ENCODE measurements at regions not wholly inside any gene's neighbourhood (a gene's known extent, or its start where the extent isn't known, plus 50 kb on each side); places are given as distances from the start of the nearest gene placed in this dataset.
"Not testable (repeated sequence)": the region's sequence is repeated elsewhere in the genome, so short reads cannot be mapped to it uniquely, and the experiment has no call there.

DNA sequence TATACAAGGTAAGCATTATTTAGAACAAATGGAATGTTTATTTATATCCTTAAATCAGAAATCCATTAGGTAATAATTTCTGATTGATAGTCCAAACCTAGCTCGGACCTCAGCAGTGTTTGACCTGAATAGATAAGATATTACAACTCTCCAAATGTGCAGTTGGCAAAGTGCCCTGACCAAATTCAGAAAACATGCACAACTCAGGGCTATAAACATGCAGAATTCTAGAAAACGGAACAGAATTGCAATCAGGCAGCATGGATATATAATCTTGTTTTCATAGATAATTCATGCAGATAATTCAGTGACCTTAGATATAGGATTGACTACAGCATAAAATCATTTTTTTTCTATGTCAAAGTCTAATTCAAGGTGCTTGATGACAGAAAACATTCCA, 626.6 kb upstream of the CITED2 start:
- H3K27ac Mint-ChIP-seq = no peak overlapping the region
- intact Hi-C loops (cut with micrococcal nuclease) = no loop called here
- H3K36me3 Mint-ChIP-seq (ENCODE audit: low read depth) = no peaks in the 10 kb centered on the region
- no peak for DNase-seq (ENCODE audit: low spot score)
- no peaks in the 10 kb centered on the region for H3K27me3 Mint-ChIP-seq (ENCODE audit: insufficient read depth)
- H3K4me3 Mint-ChIP-seq = no peak overlapping the region
- H3K4me1 Mint-ChIP-seq (ENCODE audit: low read depth) = no peaks in the 10 kb centered on the region
- H3K9me3 Mint-ChIP-seq = no peaks in the 10 kb centered on the region

DNA sequence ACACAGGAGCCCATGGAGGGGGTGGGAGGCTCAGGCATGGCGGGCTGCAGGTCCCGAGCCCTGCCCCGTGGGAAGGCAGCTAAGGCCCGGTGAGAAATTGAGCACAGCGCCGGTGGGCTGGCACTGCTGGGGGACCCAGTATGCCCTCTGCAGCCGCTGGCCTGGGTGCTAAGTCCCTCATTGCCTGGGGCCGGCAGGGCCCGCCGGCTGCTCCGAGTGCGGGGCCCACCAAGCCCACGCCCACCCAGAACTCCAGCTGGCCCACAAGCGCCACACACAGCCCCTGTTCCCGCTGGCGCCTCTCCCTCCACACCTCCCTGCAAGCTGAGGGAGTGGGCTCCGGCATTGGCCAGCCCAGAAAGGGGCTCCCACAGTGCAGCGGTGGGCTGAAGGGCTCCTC, 625.2 kb upstream of the CITED2 start:
- not testable (repeated sequence) for H3K27ac Mint-ChIP-seq; DNase-seq (ENCODE audit: low spot score)

DNA sequence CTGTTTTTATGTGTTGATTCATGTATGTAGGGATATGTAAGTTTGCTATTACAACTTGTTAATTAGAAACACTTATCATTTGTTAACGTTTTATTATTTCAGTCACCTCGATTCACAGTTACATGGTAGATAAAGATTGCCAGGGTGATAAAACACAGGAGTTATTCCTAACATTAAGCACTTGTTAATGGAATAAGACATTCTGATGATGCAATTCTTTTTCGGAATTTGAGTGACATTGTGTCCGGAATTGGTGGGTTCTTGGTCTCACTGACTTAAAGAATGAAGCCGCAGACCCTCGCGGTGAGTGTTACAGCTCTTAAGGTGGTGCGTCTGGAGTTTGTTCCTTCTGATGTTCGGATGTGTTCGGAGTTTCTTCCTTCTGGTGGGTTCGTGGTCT, 624.0 kb upstream of the CITED2 start:
- H3K36me3 Mint-ChIP-seq (ENCODE audit: low read depth); H3K4me1 Mint-ChIP-seq (ENCODE audit: low read depth); H3K27me3 Mint-ChIP-seq (ENCODE audit: insufficient read depth); DNase-seq (ENCODE audit: low spot score); H3K4me3 Mint-ChIP-seq; H3K27ac Mint-ChIP-seq; intact Hi-C loops (cut with micrococcal nuclease); H3K9me3 Mint-ChIP-seq: not testable (repeated sequence)

More for the DNA sequence above, 625.2 kb upstream of the CITED2 start:
- H3K4me3 Mint-ChIP-seq; H3K27me3 Mint-ChIP-seq (ENCODE audit: insufficient read depth); intact Hi-C loops (cut with micrococcal nuclease); H3K4me1 Mint-ChIP-seq (ENCODE audit: low read depth); H3K9me3 Mint-ChIP-seq; H3K36me3 Mint-ChIP-seq (ENCODE audit: low read depth): not testable (repeated sequence)

DNA sequence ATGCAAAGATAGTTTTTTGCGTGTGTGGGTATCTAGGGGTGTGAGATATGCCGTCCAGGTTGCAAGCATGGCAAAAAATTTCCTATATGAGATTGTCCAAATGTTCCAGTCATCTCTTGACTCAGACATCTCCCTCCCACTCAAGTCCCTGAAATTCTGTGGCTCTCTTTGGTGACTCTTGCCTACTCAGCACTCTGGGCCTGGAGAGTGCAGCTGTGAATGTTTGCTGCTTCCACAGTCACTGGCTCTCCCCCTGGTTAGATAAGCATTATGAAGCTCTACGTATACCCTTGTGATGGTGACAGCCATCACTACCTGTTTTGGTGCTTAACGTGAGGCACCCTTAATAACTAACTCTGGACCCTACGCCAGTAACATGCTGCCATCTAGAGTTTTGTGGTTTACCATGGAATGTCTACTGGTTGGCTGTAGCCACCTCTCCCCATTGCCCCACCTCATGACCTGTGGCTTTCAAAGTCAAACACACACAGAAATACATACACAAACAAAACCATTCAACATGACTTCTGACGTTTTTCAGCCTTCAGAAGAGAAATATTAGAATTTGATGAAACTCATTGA, 621.9 kb upstream of the CITED2 start:
- Mint-ChIP-seq H3K4me1 (ENCODE audit: low read depth) (no peaks in the 10 kb centered on the region), H3K27ac (no peak overlapping the region)

DNA sequence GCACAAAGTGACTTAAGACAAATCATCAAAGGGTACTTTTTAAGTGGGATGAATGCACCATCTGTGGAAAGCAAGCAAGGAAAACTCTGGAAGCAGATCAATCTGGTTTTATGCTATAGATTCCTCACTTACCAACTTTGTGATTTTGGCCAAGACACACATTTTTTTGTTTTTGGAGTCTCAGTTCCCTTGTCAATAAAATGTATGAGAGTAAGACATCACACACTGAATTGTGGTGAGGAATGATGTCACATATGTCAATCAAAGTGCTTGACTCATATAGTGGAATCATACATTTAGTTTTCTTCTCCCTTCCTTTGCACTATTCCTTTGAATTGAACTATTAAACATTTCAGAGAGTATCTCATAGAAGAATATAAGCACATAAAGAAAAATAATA, 620.5 kb upstream of the CITED2 start:
- intact Hi-C loops (cut with micrococcal nuclease) = no loop called here
- H3K36me3 Mint-ChIP-seq (ENCODE audit: low read depth) = no peaks in the 10 kb centered on the region
- no peaks in the 10 kb centered on the region for H3K4me1 Mint-ChIP-seq (ENCODE audit: low read depth)
- H3K27me3 Mint-ChIP-seq (ENCODE audit: insufficient read depth) = no peaks in the 10 kb centered on the region
- H3K9me3 Mint-ChIP-seq = no peaks in the 10 kb centered on the region
- H3K4me3 Mint-ChIP-seq = no peak overlapping the region
- H3K27ac Mint-ChIP-seq = no peak overlapping the region
- no peak for DNase-seq (ENCODE audit: low spot score)

More for the DNA sequence above, 621.9 kb upstream of the CITED2 start:
- intact Hi-C loops (cut with micrococcal nuclease) = no loop called here
- Mint-ChIP-seq H3K27me3 (ENCODE audit: insufficient read depth) (no peaks in the 10 kb centered on the region), H3K4me3 (no peak overlapping the region), H3K36me3 (ENCODE audit: low read depth) (no peaks in the 10 kb centered on the region), H3K9me3 (no peaks in the 10 kb centered on the region)
- DNase-seq (ENCODE audit: low spot score) = no peak

DNA sequence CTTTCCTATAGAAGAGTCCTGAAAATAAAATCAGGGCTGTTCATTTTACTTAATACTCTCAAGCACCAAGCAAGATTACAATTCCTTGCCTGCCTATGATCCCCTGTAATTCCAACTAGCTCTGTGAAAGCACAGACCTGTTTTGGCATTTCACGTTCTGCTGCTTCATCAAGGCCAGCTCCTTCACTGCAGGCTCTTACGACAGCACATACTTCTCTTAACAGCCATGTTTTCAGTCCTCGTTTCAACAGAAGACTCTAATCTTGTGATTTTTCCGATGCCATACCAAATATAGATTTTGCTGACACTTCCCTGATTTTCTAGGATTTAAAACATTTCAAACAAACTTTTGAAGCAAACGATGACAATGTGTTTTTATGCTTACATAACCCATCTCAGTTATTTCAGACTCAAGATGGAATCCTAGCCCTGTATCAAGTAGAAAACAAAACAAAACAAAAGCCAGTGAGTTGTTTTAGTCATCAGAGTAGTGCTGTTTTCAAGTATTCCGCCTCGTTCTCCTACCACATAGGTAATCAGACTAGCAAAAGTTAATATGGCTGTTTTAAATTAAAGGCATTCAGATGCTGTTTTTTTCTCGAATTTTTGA, 616.5 kb upstream of the CITED2 start:
- Mint-ChIP-seq H3K9me3 (no peaks in the 10 kb centered on the region), H3K4me3 (no peak overlapping the region), H3K4me1 (ENCODE audit: low read depth) (no peaks in the 10 kb centered on the region), H3K36me3 (ENCODE audit: low read depth) (no peaks in the 10 kb centered on the region), H3K27me3 (ENCODE audit: insufficient read depth) (no peaks in the 10 kb centered on the region), H3K27ac (no peak overlapping the region)
- DNase-seq (ENCODE audit: low spot score) = no peak
- intact Hi-C loops (cut with micrococcal nuclease) = no loop called here

DNA sequence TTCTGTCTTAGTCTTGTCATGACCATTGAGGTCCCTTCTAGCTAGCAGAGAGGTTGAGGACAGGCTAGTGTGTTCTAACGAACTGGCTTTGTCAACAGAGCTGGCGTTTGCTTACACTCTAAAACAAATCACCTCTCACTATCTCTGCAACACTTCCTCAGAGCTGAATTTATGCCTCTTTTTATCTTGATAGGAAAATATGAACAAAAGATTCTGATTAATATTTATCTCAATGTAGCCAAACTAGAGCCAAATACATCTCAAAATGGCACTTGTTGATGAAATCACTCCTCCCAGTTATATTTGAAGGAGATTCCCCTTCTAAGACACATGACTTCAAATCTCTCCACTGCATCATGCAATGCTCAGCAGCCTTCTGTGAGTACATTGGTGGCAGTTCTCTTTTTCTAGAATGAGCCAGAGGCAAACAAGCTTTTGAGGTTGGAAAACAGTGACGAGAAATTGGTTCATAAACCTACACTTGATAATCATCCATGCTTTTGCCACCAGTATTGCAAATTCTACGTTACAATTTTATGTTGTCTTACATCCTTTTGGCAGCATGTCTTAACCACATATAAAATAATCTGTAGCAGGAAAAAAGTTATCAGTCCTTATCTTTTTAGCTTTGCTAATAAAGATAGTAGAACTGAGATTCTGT, 615.7 kb upstream of the CITED2 start:
- intact Hi-C loops (cut with micrococcal nuclease) = no loop called here
- no peaks in the 10 kb centered on the region for H3K4me1 Mint-ChIP-seq (ENCODE audit: low read depth)
- no peaks in the 10 kb centered on the region for H3K27me3 Mint-ChIP-seq (ENCODE audit: insufficient read depth)
- DNase-seq (ENCODE audit: low spot score) = no peak
- H3K9me3 Mint-ChIP-seq = no peaks in the 10 kb centered on the region
- H3K4me3 Mint-ChIP-seq = no peak overlapping the region
- H3K36me3 Mint-ChIP-seq (ENCODE audit: low read depth) = no peaks in the 10 kb centered on the region
- no peak overlapping the region for H3K27ac Mint-ChIP-seq

DNA sequence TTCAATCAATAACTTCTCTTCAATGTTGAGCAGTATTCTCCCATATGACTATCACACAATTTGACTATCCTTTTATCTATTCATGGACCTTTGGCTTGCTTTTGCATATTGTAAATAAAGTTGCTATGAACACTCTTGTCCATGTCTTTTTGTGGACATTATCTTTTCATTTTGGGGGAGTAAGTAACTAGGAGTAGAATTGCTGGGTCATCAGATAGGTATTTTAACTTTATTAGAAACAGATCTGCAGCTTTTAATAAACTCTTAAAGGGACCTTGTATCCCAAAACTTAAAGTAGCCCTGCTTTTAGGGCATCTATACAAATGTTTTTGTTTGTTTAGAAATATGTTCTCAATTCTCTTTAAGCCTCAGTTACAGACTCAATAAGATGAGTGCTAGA, 614.2 kb upstream of the CITED2 start:
- no peak for DNase-seq (ENCODE audit: low spot score)
- Mint-ChIP-seq H3K27ac (no peak overlapping the region), H3K4me1 (ENCODE audit: low read depth) (no peaks in the 10 kb centered on the region), H3K27me3 (ENCODE audit: insufficient read depth) (peaks cover 2% of the 10 kb centered on the region), H3K36me3 (ENCODE audit: low read depth) (no peaks in the 10 kb centered on the region), H3K9me3 (no peaks in the 10 kb centered on the region), H3K4me3 (no peak overlapping the region)
- intact Hi-C loops (cut with micrococcal nuclease) = no loop called here

DNA sequence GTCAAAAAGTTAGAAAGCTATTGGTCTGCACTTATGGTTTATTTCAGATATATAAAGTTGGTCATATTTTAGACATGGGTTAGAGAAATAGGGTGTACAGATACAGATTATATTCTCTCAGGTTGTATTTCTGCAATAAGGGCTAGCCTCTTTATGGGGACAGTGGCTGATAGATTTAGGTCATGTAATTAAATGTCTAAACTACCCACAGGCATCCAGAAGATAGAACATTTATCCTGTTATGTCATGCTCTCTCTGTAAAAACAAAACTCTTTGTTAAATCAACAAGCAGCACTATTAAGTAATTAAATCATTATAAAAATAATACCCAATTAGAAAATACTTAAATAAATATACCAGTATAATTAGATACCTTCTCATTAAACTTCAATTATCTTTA, 612.6 kb upstream of the CITED2 start:
- peaks cover 2% of the 10 kb centered on the region for H3K27me3 Mint-ChIP-seq (ENCODE audit: insufficient read depth)
- DNase-seq (ENCODE audit: low spot score) = no peak

DNA sequence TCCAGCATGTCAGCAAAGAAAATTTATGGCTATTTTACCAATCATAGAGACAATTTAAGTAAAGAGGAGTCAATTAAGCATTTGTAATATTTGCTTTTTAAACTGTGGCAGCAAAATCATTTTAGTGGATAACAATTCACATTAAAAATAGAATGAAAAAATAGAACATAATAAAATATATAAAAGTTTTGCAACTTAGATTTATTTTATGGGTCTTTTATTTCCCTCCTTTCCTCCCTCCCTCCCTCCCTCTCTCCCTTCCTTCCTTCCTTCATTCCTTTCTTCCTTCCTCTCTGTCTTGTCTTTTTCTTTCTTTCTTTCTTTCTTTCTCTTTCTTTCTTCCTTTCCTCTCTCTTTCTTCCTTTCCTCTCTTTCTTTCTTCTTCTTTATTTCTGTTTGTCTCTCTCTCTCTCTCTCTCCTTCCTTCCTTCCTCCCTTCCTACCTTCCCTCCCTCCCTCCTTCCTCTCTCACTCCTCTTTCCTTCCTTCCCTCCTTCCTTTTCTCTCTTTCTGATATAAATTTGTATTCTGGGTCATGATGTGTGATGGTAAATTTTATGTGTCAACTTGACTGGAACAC, 610.9 kb upstream of the CITED2 start:
- no peaks in the 10 kb centered on the region for H3K36me3 Mint-ChIP-seq (ENCODE audit: low read depth)
- intact Hi-C loops (cut with micrococcal nuclease) = no loop called here
- H3K4me1 Mint-ChIP-seq (ENCODE audit: low read depth) = no peaks in the 10 kb centered on the region
- no peaks in the 10 kb centered on the region for H3K9me3 Mint-ChIP-seq
- H3K4me3 Mint-ChIP-seq = no peak overlapping the region
- H3K27me3 Mint-ChIP-seq (ENCODE audit: insufficient read depth) = peaks cover 2% of the 10 kb centered on the region
- DNase-seq (ENCODE audit: low spot score) = no peak
- H3K27ac Mint-ChIP-seq = no peak overlapping the region

More for the DNA sequence above, 612.6 kb upstream of the CITED2 start:
- no peaks in the 10 kb centered on the region for H3K9me3 Mint-ChIP-seq
- no peak overlapping the region for H3K27ac Mint-ChIP-seq
- no peak overlapping the region for H3K4me3 Mint-ChIP-seq
- intact Hi-C loops (cut with micrococcal nuclease) = no loop called here
- no peaks in the 10 kb centered on the region for H3K4me1 Mint-ChIP-seq (ENCODE audit: low read depth)
- no peaks in the 10 kb centered on the region for H3K36me3 Mint-ChIP-seq (ENCODE audit: low read depth)

DNA sequence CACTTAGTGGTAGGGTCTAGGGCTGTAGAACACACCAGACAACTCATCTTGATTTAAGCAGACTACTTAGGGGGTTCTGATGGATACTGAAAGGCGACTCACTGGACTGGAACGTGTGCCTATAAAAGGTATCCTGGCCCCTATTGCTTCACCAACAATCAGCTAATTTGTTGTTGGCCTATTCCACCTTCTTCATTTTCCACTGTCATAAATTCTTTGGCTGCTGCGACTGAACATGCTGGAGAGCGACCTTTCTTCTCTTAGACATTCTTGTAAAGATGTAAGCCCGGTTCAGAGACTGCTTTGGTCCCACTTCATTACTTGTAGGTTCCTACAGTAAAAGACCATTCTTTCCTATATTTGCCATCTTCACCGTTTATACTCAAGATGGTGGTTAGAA, 609.9 kb upstream of the CITED2 start:
- Mint-ChIP-seq H3K27ac (no peak overlapping the region), H3K9me3 (no peaks in the 10 kb centered on the region), H3K36me3 (ENCODE audit: low read depth) (no peaks in the 10 kb centered on the region), H3K27me3 (ENCODE audit: insufficient read depth) (peaks cover 2% of the 10 kb centered on the region), H3K4me3 (no peak overlapping the region), H3K4me1 (ENCODE audit: low read depth) (no peaks in the 10 kb centered on the region)
- no peak for DNase-seq (ENCODE audit: low spot score)
- intact Hi-C loops (cut with micrococcal nuclease) = no loop called here

DNA sequence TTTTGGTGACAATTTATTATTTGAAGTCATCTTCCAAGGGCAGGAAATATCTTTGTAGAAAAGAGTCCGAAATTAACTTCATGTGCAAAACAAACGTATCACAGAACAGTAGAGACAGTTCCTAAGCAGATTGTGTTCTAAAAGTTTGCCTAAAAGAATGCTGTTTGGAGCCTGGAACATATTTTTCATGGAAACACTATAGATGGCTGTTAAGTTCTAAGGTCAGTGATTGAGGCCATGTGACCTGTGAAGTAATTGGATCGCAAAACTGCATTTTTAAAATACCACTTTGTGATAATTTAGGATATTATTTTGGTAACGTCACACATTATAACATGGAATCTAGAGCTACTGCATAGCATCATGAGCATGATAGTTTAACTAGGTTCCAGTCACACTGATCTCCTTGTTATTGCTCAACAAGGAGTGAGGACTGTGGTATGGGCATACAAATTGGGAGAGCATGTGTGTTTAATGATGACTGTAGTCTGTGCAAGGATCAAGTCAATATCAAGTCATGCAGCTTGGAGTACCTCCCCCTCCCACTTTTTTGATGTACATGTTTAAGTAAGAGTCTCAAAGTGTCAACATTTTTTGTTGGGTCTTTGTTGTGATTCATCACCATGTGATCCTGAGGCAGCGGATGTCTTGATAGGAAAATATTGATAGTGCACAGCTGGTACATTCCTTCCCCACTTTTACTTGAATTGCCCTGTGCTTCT, 609.3 kb upstream of the CITED2 start:
- intact Hi-C loops (cut with micrococcal nuclease) = no loop called here
- H3K4me1 Mint-ChIP-seq (ENCODE audit: low read depth) = no peaks in the 10 kb centered on the region
- no peak for DNase-seq (ENCODE audit: low spot score)
- no peaks in the 10 kb centered on the region for H3K36me3 Mint-ChIP-seq (ENCODE audit: low read depth)
- H3K27me3 Mint-ChIP-seq (ENCODE audit: insufficient read depth) = peaks cover 2% of the 10 kb centered on the region
- no peak overlapping the region for H3K27ac Mint-ChIP-seq
- no peaks in the 10 kb centered on the region for H3K9me3 Mint-ChIP-seq
- no peak overlapping the region for H3K4me3 Mint-ChIP-seq

All from activated T-helper 1 cell treated with anti-CD3 and anti-CD28 coated beads, Interleukin-12 subunit alpha, Interleukin-12 subunit beta, Interleukin-2, Interleukin-4 antibody, amounts not matched to agents 30 ng/mL and 10 ng/mL and 1 ng/mL, durations not matched to agents 14 hours and 24 hours and 36 hours (primary cell).